ENCODE measurements at regions not wholly inside any gene's neighbourhood (a gene's known extent, or its start where the extent isn't known, plus 50 kb on each side); places are given as distances from the start of the nearest gene placed in this dataset.

DNA sequence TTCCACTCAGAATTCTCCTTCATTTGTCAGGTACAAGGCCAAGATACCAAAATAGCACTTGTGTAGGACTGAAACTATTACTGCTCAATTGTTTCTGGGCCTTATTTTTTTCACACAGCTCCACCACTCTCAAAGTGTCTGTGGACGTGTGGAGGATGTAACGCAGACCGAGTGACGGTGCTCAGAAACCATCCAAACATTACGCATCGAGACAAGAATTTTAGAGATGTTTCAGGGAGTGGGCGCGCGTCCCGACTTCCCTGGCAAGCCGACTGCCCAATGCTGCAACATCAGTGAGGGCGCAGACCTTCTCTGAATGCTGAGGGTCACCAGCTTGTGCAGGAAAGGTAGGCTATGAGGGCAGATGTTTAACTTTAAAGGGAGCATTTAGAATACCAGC is 108.4 kb downstream of the GATA6 start:
- ChIA-PET POLR2A (ENCODE audit: low non-redundant PET) (no interaction called here), CTCF (no interaction called here)
- no peak for DNase-seq (ENCODE audit: low spot score)
- TF ChIP-seq, protein P1, sequence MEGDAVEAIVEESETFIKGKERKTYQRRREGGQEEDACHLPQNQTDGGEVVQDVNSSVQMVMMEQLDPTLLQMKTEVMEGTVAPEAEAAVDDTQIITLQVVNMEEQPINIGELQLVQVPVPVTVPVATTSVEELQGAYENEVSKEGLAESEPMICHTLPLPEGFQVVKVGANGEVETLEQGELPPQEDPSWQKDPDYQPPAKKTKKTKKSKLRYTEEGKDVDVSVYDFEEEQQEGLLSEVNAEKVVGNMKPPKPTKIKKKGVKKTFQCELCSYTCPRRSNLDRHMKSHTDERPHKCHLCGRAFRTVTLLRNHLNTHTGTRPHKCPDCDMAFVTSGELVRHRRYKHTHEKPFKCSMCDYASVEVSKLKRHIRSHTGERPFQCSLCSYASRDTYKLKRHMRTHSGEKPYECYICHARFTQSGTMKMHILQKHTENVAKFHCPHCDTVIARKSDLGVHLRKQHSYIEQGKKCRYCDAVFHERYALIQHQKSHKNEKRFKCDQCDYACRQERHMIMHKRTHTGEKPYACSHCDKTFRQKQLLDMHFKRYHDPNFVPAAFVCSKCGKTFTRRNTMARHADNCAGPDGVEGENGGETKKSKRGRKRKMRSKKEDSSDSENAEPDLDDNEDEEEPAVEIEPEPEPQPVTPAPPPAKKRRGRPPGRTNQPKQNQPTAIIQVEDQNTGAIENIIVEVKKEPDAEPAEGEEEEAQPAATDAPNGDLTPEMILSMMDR (conservative IDR thresholded peaks at IDR 0.05; ENCODE audit: low read depth): no peak
- no peak overlapping the region for H3K27ac ChIP-seq

DNA sequence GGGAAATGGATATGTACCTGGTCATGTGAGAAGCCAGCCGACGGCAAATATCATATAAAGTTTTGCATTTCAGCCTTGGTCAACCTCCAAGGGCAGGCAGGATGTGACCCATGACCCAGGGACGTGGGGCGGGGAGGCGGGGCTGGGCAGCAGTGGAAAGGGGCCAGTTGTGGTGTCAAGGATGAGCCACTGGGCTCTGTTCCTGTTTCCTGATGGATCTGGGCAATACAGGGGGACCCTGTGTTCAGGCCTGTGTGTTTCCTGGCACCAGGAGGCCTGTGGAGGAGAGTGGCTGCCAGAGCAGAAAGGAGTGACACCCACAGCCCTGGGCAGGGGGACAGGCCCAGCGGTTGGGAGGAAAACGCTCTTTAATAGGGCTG is 106.9 kb downstream of the GATA6 start:
- TF ChIP-seq, protein P1 (conservative IDR thresholded peaks at IDR 0.05; ENCODE audit: low read depth): no peak
- CTCF ChIA-PET: no interaction called here
- POLR2A ChIA-PET (ENCODE audit: low non-redundant PET): no interaction called here
- no peak overlapping the region for H3K27ac ChIP-seq
- no peak for DNase-seq (ENCODE audit: low spot score)

DNA sequence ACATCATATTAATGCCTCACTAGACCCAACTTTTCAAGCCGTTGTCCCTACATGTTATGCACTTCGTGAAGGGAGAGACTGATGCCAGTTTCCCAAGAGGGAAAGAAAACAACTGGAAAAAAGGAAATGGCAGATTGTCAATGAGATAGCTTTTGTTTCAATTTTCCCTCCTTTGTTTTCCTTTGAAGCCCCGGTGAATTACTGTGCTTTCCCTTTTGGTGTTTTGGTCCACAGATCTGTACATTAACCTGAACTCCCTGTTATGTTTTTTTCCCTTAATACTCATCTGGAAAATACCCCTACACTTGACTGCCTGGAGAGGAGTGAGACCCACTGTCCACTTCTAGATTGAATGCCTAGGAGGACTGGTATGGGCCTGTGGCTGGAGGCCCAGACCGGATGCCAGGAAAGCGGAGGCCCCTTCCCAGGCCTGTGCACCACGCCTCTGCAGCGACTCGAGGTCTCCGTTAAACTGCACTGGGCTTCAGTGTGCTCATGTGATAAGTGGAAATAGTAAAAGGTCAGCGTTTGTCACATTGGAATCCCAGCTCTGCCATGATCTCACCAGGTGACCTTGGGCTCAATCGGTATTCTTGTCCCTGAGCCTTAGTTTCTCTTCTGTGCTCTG is 106.4 kb downstream of the GATA6 start:
- TF ChIP-seq, protein P1 (conservative IDR thresholded peaks at IDR 0.05; ENCODE audit: low read depth): no peak

DNA sequence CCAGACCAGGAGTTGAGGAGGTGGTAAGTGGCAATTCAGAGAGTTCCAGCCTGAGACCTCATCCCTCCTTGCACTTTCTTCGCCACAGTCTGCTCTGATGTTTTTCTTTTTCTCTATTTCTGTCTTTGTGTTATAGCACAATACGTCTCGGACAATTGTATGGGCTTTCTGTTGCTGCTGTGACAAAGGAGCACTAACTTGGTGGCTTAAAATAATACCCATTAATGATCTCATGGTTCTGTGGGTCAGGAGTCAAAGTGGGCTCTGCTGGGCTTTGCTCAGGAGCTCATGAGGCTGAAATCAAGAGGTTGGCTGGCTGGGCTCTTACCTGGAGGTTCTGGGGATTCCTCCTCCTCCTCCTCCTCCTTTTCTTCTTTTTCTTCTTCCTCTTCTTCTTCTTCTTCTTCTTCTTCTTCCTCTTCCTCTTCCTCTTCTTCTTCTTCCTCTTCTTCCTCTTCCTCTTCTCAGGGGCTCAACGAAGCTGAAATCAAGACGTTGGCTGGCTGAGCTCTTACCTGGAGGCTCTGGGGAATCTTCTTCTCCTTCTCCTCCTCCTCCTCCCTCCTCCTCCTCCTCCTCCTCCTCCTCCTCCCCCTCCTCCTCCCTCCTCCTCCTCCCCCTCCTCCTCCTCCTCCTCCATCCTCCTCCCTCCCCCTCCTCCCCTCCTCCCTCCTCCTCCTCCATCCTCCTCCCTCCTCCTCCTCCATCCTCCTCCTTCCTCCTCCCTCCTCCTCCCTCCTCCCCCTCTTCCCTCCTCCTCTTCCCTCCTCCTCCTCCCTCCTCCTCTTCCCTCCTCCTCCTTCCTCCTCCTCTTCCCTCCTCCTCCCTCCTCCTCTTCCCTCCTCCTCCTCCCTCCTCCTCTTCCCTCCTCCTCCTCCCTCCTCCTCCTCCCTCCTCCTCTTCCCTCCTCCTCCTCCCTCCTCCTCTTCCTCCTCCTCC is 104.0 kb downstream of the GATA6 start:
- no peak for DNase-seq (ENCODE audit: low spot score)
- H3K27ac ChIP-seq: no peak overlapping the region
- TF ChIP-seq, protein P1 (conservative IDR thresholded peaks at IDR 0.05; ENCODE audit: low read depth): no peak
- ChIA-PET POLR2A (ENCODE audit: low non-redundant PET) (no interaction called here), CTCF (no interaction called here)

More for the DNA sequence above, 106.4 kb downstream of the GATA6 start:
- DNase-seq (ENCODE audit: low spot score): no peak
- ChIA-PET CTCF (no interaction called here), POLR2A (ENCODE audit: low non-redundant PET) (no interaction called here)
- no peak overlapping the region for H3K27ac ChIP-seq

DNA sequence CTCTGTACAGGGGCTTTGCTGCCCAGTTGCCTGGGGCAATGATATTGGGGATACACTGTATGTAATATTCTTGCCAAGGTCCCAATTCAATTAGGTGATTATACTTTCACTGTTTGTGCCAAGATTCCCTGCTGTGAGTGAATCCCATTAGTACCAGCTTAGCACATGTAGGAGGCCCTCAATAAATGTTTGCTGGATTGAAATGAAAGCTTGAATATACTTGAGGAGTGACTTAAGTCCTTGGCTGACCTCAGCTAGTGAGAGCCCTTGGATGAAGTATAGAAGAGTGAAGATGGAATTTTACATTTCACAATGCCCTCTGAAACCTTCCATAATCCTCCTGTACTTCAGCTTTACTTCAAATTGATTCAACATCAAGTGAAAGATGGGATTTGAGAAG is 102.9 kb downstream of the GATA6 start:
- no peak for DNase-seq (ENCODE audit: low spot score)
- POLR2A ChIA-PET (ENCODE audit: low non-redundant PET): no interaction called here
- CTCF ChIA-PET: interaction anchor here (0.6 to 0.8 kb wide), 2 partner anchors 19 to 726 kb away, joined by 3 read pairs; no protein-coding TSS in a partner anchor
- H3K27ac ChIP-seq: no peak overlapping the region
- TF ChIP-seq, protein P1 (conservative IDR thresholded peaks at IDR 0.05; ENCODE audit: low read depth): no peak

DNA sequence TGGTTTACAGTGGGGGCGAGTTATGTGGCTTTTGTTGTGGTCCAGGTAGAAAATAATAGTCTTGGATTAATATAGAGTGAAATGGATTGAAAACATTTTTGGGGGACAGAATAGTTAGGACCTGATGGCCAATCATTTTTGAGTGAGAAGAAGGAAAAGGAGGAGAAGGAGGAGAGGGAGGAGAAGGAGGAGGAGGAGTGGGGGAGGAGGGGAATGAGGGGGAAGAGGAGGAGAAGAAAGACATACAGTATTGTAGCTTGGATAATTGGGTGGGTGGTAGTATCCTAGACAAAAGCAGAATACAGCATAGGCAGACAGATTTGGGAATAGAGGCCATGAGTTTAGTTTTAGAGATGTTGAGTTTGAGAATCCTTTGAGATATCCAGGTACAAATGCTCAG is 101.6 kb downstream of the GATA6 start:
- H3K27ac ChIP-seq: no peak overlapping the region
- ChIA-PET POLR2A (ENCODE audit: low non-redundant PET) (no interaction called here), CTCF (interaction anchor here (0.6 kb wide), 1 partner anchor 35 kb away, joined by 6 read pairs; no protein-coding TSS in a partner anchor)
- TF ChIP-seq, protein P1 (conservative IDR thresholded peaks at IDR 0.05; ENCODE audit: low read depth): no peak
- DNase-seq (ENCODE audit: low spot score): no peak

Data from RWPE1 (cell line).